ENCODE measurements at regions not wholly inside any gene's neighbourhood (a gene's known extent, or its start where the extent isn't known, plus 50 kb on each side); places are given as distances from the start of the nearest gene placed in this dataset.
"Not testable (repeated sequence)": the region's sequence is repeated elsewhere in the genome, so short reads cannot be mapped to it uniquely, and the experiment has no call there.

- H3K27me3 ChIP-seq (ENCODE audit: low read depth); H3K9me3 ChIP-seq; H3K36me3 ChIP-seq; H3K27ac ChIP-seq; intact Hi-C loops (cut with DNase I); H3K4me3 ChIP-seq; H3K4me1 ChIP-seq; DNase-seq; ATAC-seq: not testable (repeated sequence)
These were observed 83.9 kb upstream of the RANBP6 start for GRCh38 chr9:6099346-6099745.

DNA sequence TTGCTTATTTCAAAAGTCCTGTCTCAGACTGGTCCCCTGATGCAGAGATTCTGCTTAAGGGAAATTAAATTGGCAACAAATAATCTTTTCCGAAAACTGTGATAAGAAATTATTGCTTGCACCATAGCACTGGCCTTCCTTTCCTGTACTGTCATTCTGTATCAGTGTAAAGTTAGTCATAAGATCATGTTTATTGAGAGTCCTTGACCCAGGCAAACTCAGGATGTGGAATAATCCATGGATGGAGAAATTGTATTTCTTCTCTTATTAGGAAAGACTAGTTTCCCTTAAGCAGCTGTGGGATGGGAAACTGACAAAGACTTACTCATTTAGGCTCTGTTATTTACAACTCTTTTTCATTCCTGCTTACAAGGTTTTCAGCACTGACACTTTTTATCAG, 83.0 kb upstream of the RANBP6 start:
- H3K27ac ChIP-seq: no peak overlapping the region
- H3K4me3 ChIP-seq: no peak overlapping the region
- H3K36me3 ChIP-seq: no peaks in the 10 kb centered on the region
- intact Hi-C loops (cut with DNase I): no loop called here
- TF ChIP-seq, protein P1, sequence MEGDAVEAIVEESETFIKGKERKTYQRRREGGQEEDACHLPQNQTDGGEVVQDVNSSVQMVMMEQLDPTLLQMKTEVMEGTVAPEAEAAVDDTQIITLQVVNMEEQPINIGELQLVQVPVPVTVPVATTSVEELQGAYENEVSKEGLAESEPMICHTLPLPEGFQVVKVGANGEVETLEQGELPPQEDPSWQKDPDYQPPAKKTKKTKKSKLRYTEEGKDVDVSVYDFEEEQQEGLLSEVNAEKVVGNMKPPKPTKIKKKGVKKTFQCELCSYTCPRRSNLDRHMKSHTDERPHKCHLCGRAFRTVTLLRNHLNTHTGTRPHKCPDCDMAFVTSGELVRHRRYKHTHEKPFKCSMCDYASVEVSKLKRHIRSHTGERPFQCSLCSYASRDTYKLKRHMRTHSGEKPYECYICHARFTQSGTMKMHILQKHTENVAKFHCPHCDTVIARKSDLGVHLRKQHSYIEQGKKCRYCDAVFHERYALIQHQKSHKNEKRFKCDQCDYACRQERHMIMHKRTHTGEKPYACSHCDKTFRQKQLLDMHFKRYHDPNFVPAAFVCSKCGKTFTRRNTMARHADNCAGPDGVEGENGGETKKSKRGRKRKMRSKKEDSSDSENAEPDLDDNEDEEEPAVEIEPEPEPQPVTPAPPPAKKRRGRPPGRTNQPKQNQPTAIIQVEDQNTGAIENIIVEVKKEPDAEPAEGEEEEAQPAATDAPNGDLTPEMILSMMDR (IDR thresholded peaks at IDR 0.05): no peak
- H3K27me3 ChIP-seq (ENCODE audit: low read depth): no peaks in the 10 kb centered on the region
- DNase-seq: no peak
- no peaks in the 10 kb centered on the region for H3K9me3 ChIP-seq
- no peaks in the 10 kb centered on the region for H3K4me1 ChIP-seq
- ATAC-seq: no peak

DNA sequence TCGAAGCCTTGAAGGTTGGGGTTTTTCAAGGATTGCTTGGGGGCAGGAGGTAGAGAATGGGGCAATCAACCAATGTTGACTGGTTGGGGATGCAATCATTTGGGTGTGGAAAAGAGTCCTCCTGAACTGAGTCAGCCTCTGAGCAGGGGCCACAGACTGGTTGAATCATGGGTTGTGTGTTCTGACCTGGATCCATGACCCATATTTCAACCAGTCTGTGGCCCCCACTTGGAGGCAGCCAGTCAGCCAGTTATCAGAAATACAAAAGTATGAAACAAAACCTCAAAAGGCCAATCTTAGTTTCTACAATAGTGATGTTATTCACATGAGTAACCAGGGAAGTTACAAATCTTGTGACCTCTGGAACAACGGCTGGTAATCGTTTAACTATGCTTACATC, 81.4 kb upstream of the RANBP6 start:
- H3K27me3 ChIP-seq (ENCODE audit: low read depth): no peaks in the 10 kb centered on the region
- no peaks in the 10 kb centered on the region for H3K36me3 ChIP-seq
- no peaks in the 10 kb centered on the region for H3K4me1 ChIP-seq
- TF ChIP-seq, protein P1 (IDR thresholded peaks at IDR 0.05): no peak
- no peaks in the 10 kb centered on the region for H3K9me3 ChIP-seq
- no peak overlapping the region for H3K4me3 ChIP-seq
- ATAC-seq: no peak
- no peak overlapping the region for H3K27ac ChIP-seq
- no peak for DNase-seq
- intact Hi-C loops (cut with DNase I): no loop called here

DNA sequence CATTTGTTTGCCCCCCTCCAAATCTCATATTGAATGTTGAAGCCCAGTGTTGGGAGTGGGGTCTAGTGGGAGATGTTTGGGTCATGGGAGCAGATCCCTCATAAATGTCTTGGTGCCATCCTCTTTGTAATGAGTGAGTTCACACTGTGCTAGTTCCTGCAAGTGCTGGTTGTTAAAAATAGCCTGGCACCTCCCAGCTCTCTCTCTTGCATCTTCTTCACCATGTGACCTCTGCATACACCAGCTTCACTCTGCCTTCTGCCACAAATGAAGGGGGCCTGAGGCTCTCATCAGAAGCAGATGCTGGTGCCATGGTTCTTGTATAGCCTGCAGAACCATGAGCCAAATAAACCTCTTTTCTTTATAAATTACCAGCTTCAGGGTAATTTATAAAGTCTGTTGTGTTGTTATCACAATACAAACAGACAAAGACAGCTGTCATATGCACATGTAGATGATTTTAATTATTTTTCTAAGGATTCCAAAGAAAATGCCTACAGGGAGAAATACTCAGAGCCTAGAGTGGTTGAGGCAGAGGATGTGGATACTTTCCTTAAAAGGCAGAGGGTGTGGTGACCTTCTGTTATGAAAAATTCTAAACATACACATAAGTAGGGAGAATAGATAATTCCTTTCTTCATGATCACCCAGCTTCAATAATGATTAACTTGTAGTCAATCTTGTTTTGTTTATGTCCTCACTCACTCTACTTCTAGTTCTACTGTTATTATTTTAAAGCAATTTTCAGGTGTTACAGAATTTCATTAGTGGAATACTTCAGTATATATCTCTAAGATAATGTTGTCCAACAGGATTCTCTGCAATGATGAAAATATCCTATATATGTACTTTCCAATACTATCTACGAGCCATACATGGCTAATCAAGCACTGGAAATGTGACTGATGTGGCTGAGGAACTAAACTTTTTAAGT, 75.1 kb upstream of the RANBP6 start:
- H3K27ac ChIP-seq: no peak overlapping the region
- H3K9me3 ChIP-seq: no peaks in the 10 kb centered on the region
- H3K4me3 ChIP-seq: no peak overlapping the region
- TF ChIP-seq, protein P1 (IDR thresholded peaks at IDR 0.05): no peak
- DNase-seq (no peak), ATAC-seq (no peak)
- H3K27me3 ChIP-seq (ENCODE audit: low read depth): no peaks in the 10 kb centered on the region
- intact Hi-C loops (cut with DNase I): no loop called here
- no peaks in the 10 kb centered on the region for H3K36me3 ChIP-seq
- H3K4me1 ChIP-seq: no peaks in the 10 kb centered on the region

DNA sequence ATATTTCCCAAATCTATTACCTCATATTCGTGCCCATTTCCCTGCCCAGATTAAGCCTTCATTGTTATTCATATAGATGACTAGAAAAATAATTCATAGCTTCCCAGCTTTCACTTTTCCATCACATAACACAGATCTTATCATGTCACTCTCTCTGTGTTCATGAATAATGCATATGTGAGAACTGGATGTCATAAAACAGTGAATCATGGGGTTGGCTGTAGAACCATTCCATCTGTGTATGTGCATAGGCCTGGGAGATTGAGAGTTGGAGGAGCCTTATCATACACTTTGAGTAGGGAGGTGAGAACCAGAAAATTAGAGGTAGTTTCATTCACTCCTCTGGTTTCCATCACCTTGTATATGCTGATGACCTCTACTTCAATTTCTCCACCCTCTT, 73.9 kb upstream of the RANBP6 start:
- TF ChIP-seq, protein P1 (IDR thresholded peaks at IDR 0.05): no peak
- H3K4me1 ChIP-seq: no peaks in the 10 kb centered on the region
- no peaks in the 10 kb centered on the region for H3K36me3 ChIP-seq
- H3K27ac ChIP-seq: no peak overlapping the region
- no peak overlapping the region for H3K4me3 ChIP-seq
- intact Hi-C loops (cut with DNase I): no loop called here
- ATAC-seq (no peak), DNase-seq (no peak)
- H3K27me3 ChIP-seq (ENCODE audit: low read depth): no peaks in the 10 kb centered on the region
- H3K9me3 ChIP-seq: no peaks in the 10 kb centered on the region

DNA sequence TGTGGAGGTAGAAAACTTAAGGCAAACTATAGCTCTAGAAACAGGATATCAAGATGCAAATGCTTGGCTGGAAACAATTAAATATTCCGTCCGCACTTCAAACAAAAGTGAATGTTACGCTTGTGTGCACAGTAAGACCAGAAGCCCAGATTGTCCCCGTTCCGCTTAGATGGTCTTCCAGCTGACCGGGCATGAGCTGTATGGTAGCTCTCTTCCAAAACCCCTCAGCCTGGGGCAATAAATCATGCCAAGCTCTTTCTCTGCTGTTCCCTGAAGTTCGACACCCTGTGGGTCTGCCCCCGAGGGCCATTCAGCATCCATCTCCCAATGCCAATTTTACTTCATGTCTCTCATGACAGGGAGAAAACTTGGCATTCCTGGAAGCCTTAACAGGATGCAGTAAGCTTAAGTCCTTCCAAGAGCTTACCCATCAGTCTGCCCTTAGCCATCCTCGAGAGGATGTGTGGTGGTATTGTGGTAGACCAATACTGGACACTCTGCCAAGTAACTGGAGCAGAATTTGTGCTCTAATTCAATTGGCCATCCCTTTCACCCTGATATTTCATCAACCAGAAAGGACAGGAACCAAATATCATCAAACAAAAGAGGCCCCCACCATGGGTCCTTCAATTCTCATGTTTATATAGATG, 70.7 kb upstream of the RANBP6 start:
- no peaks in the 10 kb centered on the region for H3K9me3 ChIP-seq
- TF ChIP-seq, protein P1 (IDR thresholded peaks at IDR 0.05): no peak
- no peaks in the 10 kb centered on the region for H3K36me3 ChIP-seq
- H3K4me1 ChIP-seq: no peaks in the 10 kb centered on the region
- ATAC-seq (no peak), DNase-seq (no peak)
- intact Hi-C loops (cut with DNase I): no loop called here
- no peak overlapping the region for H3K27ac ChIP-seq
- H3K27me3 ChIP-seq (ENCODE audit: low read depth): no peaks in the 10 kb centered on the region
- H3K4me3 ChIP-seq: no peak overlapping the region
